Fibroblast of villous mesenchyme (primary cell): ENCODE measurements at regions not wholly inside any gene's neighbourhood (a gene's known extent, or its start where the extent isn't known, plus 50 kb on each side); places are given as distances from the start of the nearest gene placed in this dataset.

Experiments used
- DNase-seq: peaks from one replicate; pipeline ENCODE4 v3.0.0-alpha.2; 2010; ENCODE audit warnings: low read depth
- H3K4me3 ChIP-seq: 2 replicates; pipeline ENCODE4 v1.5.1; 2011; ENCODE audit warnings: low read depth, mild to moderate bottlenecking, low read length
- TF ChIP-seq, protein P1 (sequence below): IDR thresholded peaks from 2 replicates; pipeline ENCODE4 v1.5.1; 2012; ENCODE audit warnings: low read depth, mild to moderate bottlenecking, low read length; ENCODE audit not compliant: insufficient read depth

DNA sequence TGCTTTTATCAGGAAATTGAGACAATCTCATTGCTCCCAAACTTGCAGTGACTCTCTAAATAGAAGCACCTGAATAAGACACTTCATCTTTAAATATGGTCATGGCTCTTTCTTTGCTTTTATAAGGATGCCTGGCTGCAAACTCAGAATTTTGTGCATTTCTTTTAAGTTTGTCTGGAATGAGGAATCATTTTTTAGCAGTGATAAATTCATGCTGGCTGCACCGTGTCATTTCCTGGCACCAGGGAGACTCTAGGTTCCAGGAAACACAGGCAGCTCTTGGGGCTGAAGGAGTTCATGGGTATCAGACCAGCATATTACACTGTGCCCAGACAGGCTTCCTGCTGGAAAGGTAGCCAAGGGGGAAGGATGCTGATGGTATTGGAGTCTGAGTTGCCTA, 109.9 kb downstream of the NUDT12 start:
- DNase-seq = no peak
- TF ChIP-seq, protein P1, sequence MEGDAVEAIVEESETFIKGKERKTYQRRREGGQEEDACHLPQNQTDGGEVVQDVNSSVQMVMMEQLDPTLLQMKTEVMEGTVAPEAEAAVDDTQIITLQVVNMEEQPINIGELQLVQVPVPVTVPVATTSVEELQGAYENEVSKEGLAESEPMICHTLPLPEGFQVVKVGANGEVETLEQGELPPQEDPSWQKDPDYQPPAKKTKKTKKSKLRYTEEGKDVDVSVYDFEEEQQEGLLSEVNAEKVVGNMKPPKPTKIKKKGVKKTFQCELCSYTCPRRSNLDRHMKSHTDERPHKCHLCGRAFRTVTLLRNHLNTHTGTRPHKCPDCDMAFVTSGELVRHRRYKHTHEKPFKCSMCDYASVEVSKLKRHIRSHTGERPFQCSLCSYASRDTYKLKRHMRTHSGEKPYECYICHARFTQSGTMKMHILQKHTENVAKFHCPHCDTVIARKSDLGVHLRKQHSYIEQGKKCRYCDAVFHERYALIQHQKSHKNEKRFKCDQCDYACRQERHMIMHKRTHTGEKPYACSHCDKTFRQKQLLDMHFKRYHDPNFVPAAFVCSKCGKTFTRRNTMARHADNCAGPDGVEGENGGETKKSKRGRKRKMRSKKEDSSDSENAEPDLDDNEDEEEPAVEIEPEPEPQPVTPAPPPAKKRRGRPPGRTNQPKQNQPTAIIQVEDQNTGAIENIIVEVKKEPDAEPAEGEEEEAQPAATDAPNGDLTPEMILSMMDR = no peak

DNA sequence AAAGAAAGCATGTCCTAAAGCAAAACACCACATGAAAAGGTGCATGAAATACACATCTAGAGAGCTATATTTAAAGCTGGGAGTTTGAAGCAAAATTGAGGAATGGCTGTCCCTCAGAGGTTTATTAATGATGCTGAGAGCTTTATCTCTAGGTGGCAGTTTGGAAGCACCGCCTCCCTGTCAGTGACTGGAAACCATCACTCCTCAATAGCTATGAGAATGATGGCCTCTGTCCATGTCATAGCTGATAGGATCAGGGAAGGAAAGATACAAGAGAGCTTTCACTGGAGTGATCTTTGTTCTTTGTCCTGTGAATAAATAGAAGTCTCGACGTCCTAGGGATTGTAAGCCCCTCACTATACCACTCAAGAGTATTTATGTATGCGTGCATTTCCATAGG, 110.5 kb downstream of the NUDT12 start:
- TF ChIP-seq, protein P1 = no peak
- H3K4me3 ChIP-seq = no peak overlapping the region
- DNase-seq = no peak

More for the DNA sequence above, 109.9 kb downstream of the NUDT12 start:
- no peak overlapping the region for H3K4me3 ChIP-seq

DNA sequence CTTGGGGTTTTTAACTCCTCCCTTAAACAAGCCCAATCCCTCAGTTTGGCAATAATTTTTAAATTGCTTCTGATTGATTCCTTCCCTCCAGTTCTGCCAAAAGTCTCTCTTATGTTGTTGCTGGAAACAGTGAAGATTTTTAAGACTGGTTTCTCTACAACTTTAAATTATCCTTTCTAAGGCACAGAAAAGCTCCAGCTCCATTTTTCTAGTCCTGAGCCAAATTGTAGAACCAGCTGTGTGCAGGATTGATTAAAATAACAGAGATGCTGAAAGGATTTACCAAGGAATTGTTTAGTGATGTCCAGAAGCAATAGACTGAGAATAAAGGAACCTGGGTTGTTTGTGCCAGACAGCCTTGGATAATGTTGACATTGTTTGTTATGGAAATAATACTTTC, 111.3 kb downstream of the NUDT12 start:
- TF ChIP-seq, protein P1 = no peak
- DNase-seq = no peak

DNA sequence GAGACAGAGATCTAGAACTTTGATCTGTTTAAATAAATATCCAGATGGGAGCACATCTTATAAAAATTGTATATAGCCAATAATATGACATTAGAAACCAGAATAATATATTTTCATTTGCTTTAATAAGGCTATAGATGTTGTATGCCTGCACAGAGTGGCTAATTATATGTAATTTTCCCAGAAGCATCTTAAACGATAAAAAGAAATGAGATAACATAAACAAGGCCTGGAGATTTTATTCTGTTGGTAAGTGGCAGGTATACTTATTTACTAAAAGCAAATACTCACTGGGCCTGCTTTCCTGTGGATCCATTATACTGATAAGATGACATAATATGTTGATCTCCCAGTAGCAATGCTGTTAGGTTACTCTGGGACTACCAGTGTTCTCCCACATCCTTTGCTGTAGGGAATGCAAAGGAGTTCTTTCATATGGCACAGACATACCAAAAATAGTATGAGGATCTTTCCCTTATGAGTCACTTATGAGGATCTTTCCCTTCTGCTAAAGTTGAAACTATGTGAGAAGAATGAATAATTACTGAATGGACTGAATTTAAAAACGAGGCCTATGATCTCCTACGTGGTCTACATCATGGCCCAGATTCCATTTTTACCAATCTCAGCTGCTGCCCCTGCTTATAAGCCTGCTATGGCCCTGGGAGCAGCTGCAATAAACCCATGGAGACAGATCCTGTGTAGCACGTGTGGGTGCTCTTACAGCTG, 112.1 kb downstream of the NUDT12 start:
- peak; percentile 46 for DNase-seq
- no peak overlapping the region for H3K4me3 ChIP-seq
- TF ChIP-seq, protein P1 = no peak

More for the DNA sequence above, 111.3 kb downstream of the NUDT12 start:
- no peak overlapping the region for H3K4me3 ChIP-seq

DNA sequence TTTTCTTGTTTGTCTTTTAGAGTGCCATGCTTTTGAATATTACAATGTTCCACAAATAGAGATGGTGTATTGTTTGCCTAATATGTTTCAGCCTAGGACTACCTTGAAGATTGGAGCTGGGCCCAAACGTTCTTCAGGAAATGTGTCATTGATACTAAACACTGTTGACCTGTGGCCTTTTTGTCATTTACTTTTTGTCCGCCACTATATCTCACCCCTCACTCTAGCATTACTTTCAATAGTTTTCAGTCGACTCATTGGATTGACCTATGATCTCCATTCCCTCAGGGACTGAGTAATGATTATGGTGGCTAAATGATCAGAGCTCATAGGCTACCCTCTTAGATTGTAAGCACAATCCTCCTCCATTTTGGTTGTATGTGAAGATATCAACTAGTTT, 115.8 kb downstream of the NUDT12 start:
- DNase-seq = no peak
- TF ChIP-seq, protein P1 = no peak
- no peak overlapping the region for H3K4me3 ChIP-seq

DNA sequence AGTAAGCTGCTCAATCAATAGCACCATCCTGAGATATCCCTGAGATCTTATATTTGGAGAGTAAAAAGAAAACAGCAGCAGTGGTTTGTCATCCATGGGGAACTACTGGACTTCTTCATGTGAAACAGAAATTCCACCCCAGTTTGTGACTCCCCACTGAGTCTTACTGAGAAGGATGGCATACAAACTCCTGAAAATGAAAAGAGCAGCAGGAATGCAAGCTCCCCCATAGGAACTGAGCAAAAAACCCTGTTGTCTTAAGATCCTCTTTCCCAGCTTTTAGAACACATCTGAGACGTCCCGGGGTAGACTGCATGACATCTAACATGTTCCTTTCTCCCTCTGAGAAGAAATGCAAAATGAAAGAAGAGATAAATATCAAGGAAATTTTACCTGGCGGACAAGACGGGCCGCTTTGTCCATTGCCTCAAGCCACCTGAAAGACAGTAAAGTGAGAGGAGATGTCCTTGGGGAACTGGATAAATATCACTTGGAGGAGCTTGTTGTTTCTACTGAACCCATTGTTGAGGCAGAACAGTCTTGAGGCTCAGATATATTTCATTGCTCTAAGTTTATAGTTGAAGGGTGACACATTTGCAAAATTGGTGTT, 117.1 kb downstream of the NUDT12 start:
- H3K4me3 ChIP-seq = no peak overlapping the region
- TF ChIP-seq, protein P1 = no peak
- DNase-seq = no peak
